ENCODE measurements at regions not wholly inside any gene's neighbourhood (a gene's known extent, or its start where the extent isn't known, plus 50 kb on each side); places are given as distances from the start of the nearest gene placed in this dataset.
A peak's percentile ranks its signal among the peaks of the same experiment; 100 is the strongest.

DNA sequence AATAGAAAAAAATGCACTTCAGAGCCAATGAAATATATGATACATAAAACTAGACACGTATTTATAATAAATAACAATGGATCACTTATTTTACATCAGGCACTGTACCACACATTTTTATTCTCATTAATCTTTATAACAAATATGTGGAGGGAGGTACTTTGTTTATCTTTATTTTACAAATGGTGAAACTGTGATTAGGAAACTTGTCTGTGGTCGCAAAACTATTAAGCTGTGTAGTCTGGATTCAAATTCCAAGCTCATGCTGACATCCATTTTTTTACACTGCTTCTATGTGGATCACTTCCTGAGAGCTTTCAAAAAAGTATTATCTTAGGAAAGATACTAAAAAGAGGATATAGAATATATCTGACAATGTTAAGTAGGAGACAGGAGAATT, 978.6 kb downstream of the SORCS1 start:
- H3K27ac ChIP-seq: no peak overlapping the region
- TF ChIP-seq, protein P1, sequence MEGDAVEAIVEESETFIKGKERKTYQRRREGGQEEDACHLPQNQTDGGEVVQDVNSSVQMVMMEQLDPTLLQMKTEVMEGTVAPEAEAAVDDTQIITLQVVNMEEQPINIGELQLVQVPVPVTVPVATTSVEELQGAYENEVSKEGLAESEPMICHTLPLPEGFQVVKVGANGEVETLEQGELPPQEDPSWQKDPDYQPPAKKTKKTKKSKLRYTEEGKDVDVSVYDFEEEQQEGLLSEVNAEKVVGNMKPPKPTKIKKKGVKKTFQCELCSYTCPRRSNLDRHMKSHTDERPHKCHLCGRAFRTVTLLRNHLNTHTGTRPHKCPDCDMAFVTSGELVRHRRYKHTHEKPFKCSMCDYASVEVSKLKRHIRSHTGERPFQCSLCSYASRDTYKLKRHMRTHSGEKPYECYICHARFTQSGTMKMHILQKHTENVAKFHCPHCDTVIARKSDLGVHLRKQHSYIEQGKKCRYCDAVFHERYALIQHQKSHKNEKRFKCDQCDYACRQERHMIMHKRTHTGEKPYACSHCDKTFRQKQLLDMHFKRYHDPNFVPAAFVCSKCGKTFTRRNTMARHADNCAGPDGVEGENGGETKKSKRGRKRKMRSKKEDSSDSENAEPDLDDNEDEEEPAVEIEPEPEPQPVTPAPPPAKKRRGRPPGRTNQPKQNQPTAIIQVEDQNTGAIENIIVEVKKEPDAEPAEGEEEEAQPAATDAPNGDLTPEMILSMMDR (IDR thresholded peaks at IDR 0.05): no peak
- TF ChIP-seq ZFX (IDR thresholded peaks at IDR 0.05; ENCODE audit: borderline replicate concordance): no peak

DNA sequence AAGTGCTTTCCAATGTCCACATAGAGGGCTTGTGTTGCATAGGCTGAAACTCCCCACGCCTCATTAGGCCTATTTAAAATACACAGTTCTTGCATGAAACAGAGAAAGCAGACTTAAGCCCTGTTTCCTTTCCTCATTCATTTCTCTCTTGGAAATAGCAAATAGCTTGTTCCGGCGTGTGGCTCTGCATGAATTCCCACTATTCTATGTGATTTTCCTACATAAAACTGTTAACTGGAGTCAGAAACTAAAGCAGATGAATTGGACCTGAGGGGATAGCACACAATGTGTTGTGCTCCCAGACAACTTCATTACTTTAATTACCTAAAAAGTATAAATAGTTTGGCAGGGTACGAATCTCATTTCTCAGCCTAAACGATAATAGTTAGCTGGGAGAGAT, 981.5 kb downstream of the SORCS1 start:
- H3K27ac ChIP-seq: no peak overlapping the region
- TF ChIP-seq ZFX (IDR thresholded peaks at IDR 0.05; ENCODE audit: borderline replicate concordance): no peak
- TF ChIP-seq, protein P1 (IDR thresholded peaks at IDR 0.05): no peak

- TF ChIP-seq, protein P1 (IDR thresholded peaks at IDR 0.05): no peak
- no peak for TF ChIP-seq ZFX (IDR thresholded peaks at IDR 0.05; ENCODE audit: borderline replicate concordance)
- H3K27ac ChIP-seq: no peak overlapping the region
Observed at GRCh38 chr10:106182542-106182941, 982.0 kb downstream of the SORCS1 start.

GRCh38 chr10:106181501-106181900, 983.0 kb downstream of the SORCS1 start:
- no peak overlapping the region for H3K27ac ChIP-seq
- TF ChIP-seq, protein P1 (IDR thresholded peaks at IDR 0.05): no peak

- TF ChIP-seq, protein P1 (IDR thresholded peaks at IDR 0.05): no peak
- TF ChIP-seq ZFX (IDR thresholded peaks at IDR 0.05; ENCODE audit: borderline replicate concordance): no peak
Observed at GRCh38 chr10:106179430-106179829, 985.1 kb downstream of the SORCS1 start.

DNA sequence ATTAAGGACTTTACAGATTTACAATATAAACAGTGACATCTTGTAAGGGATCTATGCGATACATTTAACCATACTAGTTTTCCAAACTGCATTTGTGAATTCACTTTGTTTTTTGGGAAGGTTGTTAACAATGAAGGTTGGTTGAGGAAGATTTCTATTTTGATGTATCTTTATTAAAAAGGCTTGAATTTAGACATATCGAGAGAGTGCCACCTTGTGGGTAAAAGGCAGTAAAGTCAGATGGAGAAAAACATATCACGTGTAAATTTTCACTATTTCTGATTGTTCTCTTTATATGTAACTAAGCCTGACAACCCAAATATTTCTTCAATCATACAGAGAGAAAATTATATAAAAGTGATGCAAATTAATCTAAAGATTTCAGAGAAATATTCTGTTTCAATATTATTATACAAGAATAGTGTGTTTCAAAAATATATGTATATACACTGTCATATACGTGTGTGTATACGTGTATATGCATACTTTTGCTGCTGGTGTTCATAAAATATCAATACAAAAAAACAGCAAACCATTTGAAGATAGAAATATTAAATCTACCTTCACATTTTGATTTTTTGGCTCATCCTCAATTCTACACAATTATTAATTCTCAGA, 988.6 kb downstream of the SORCS1 start:
- TF ChIP-seq, protein P1 (IDR thresholded peaks at IDR 0.05): peak; percentile 71
- TF ChIP-seq ZFX (IDR thresholded peaks at IDR 0.05; ENCODE audit: borderline replicate concordance): no peak

More at GRCh38 chr10:106179430-106179829, 985.1 kb downstream of the SORCS1 start:
- H3K27ac ChIP-seq: no peak overlapping the region

DNA sequence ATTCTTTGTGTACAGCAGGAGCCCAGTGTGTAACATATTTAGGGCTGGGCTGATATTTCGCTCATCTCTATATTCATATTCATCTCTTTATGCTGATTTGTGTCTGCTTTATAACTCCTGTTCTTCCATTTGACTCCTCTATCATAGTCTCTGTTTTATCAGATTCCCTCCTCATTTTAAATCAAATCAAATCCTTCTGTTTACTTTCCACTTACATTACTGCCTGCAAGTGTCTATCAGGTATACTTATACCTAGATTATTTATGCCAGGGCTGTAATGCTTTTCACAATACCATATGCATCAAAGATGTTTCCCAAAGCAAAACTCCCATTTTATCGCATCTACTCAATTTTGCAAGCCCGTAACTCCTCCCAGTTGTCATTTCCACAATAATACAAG, 990.7 kb downstream of the SORCS1 start:
- TF ChIP-seq, protein P1 (IDR thresholded peaks at IDR 0.05): no peak
- no peak for TF ChIP-seq ZFX (IDR thresholded peaks at IDR 0.05; ENCODE audit: borderline replicate concordance)

More for the DNA sequence above, 988.6 kb downstream of the SORCS1 start:
- no peak overlapping the region for H3K27ac ChIP-seq

More for the DNA sequence above, 990.7 kb downstream of the SORCS1 start:
- H3K27ac ChIP-seq: no peak overlapping the region

Measured in 22Rv1 (cell line).